ENCODE measurements at regions not wholly inside any gene's neighbourhood (a gene's known extent, or its start where the extent isn't known, plus 50 kb on each side); places are given as distances from the start of the nearest gene placed in this dataset.

- H3K9me3 ChIP-seq (ENCODE audit: control insufficient read depth in 1 of 2, insufficient read depth in 1 of 2, low read depth in 1 of 2, low read length in 2 of 2): no peaks in the 10 kb centered on the region
- no peaks in the 10 kb centered on the region for H3K79me2 ChIP-seq (ENCODE audit: insufficient read depth, low read length)
- no peaks in the 10 kb centered on the region for H3K36me3 ChIP-seq (ENCODE audit: control insufficient read depth in 1 of 2, insufficient read depth in 2 of 2, low read length in 2 of 2)
- ATAC-seq (no peak), DNase-seq (ENCODE audit: low read depth, low spot score) (no peak)
- ChIA-PET RAD21 (ENCODE audit: low non-redundant PET in 1 of 2, low total read pairs in 2 of 2, uncharacterized antibody in 2 of 2, unreplicated experiment in 2 of 2) (no interaction called here), CTCF (no interaction called here), POLR2A (no interaction called here)
- H3K27ac ChIP-seq (ENCODE audit: low read depth, low read length): no peak overlapping the region
- H3K4me2 ChIP-seq (ENCODE audit: low read length): no peak overlapping the region
- H3K27me3 ChIP-seq (ENCODE audit: insufficient read depth, low read length): no peaks in the 10 kb centered on the region
- BruUV-seq (replicated peaks): no TSS peak
- H3K4me3 ChIP-seq (replicated peaks in 1 of 2; ENCODE audit: low read depth in 1 of 2, low read length in 2 of 2): no peak overlapping the region
- no peak for TF ChIP-seq EZH2 (IDR thresholded peaks at IDR 0.05)
- no peak for TF ChIP-seq ZNF274 (IDR thresholded peaks at IDR 0.05; ENCODE audit: low read depth, low read length)
- no peak for TF ChIP-seq SRF (IDR thresholded peaks at IDR 0.05; ENCODE audit: low read depth)
- TF ChIP-seq EGR1 (IDR thresholded peaks at IDR 0.05; ENCODE audit: low read depth): no peak
- TF ChIP-seq ZBTB33 (IDR thresholded peaks at IDR 0.05; ENCODE audit: extremely low read depth, insufficient replicate concordance, low read length): no peak
- no peak overlapping the region for H2AFZ ChIP-seq (ENCODE audit: low read depth, low read length, poor library complexity, severe bottlenecking)
- intact Hi-C loops (cut with micrococcal nuclease): no loop called here
- H3K4me1 ChIP-seq (ENCODE audit: control insufficient read depth in 1 of 2, insufficient read depth in 2 of 2, low read length in 2 of 2): no peaks in the 10 kb centered on the region
- no peaks in the 10 kb centered on the region for H4K20me1 ChIP-seq (ENCODE audit: insufficient read depth)
- no peaks in the 10 kb centered on the region for H3K9me2 ChIP-seq (ENCODE audit: insufficient read depth)
- no peak overlapping the region for H3K9ac ChIP-seq (ENCODE audit: low read length)
These were observed 170.6 kb upstream of the MVB12B start for GRCh38 chr9:126155756-126156664.

GRCh38 chr9:126156898-126157297 lies 169.7 kb upstream of the MVB12B start:
- POLR2A ChIA-PET: no interaction called here
- no peak for TF ChIP-seq CEBPB (IDR thresholded peaks at IDR 0.05; ENCODE audit: low read depth)
- no peak for TF ChIP-seq TCF7L2 (IDR thresholded peaks at IDR 0.05; ENCODE audit: borderline replicate concordance, extremely low read depth, insufficient read depth, insufficient read length)
- no peak for TF ChIP-seq ZBTB33 (IDR thresholded peaks at IDR 0.05; ENCODE audit: extremely low read depth, insufficient replicate concordance, low read length)
- no peak for TF ChIP-seq EZH2phosphoT487 (IDR thresholded peaks at IDR 0.05; ENCODE audit: borderline replicate concordance)
- TF ChIP-seq SRF (IDR thresholded peaks at IDR 0.05; ENCODE audit: low read depth): no peak
- no peak for TF ChIP-seq SP1 (IDR thresholded peaks at IDR 0.05; ENCODE audit: low read depth)
- no peak for TF ChIP-seq RAD21 (IDR thresholded peaks at IDR 0.05; ENCODE audit: low read depth)
- TF ChIP-seq JUND (IDR thresholded peaks at IDR 0.05): no peak
- no peak for TF ChIP-seq CBX3 (IDR thresholded peaks at IDR 0.05; ENCODE audit: low read depth)
- intact Hi-C loops (cut with micrococcal nuclease): no loop called here
- Histone ChIP-seq H3K79me2 (ENCODE audit: insufficient read depth, low read length) (no peaks in the 10 kb centered on the region), H3K27me3 (ENCODE audit: insufficient read depth, low read length) (no peaks in the 10 kb centered on the region), H3K4me3 (replicated peaks in 1 of 2; ENCODE audit: low read depth in 1 of 2, low read length in 2 of 2) (no peak overlapping the region), H3K9me2 (ENCODE audit: insufficient read depth) (no peaks in the 10 kb centered on the region), H4K20me1 (ENCODE audit: insufficient read depth) (no peaks in the 10 kb centered on the region), H3K4me2 (ENCODE audit: low read length) (no peak overlapping the region), H3K9me3 (ENCODE audit: control insufficient read depth in 1 of 2, insufficient read depth in 1 of 2, low read depth in 1 of 2, low read length in 2 of 2) (no peaks in the 10 kb centered on the region), H2AFZ (ENCODE audit: low read depth, low read length, poor library complexity, severe bottlenecking) (no peak overlapping the region), H3K27ac (ENCODE audit: low read depth, low read length) (no peak overlapping the region), H3K36me3 (ENCODE audit: control insufficient read depth in 1 of 2, insufficient read depth in 2 of 2, low read length in 2 of 2) (no peaks in the 10 kb centered on the region), H3K9ac (ENCODE audit: low read length) (no peak overlapping the region), H3K4me1 (ENCODE audit: control insufficient read depth in 1 of 2, insufficient read depth in 2 of 2, low read length in 2 of 2) (no peaks in the 10 kb centered on the region)
- no peak for ATAC-seq
- BruUV-seq (replicated peaks): no TSS peak
- no peak for DNase-seq (ENCODE audit: low read depth, low spot score)
- CTCF ChIA-PET: no interaction called here
- RAD21 ChIA-PET (ENCODE audit: low non-redundant PET in 1 of 2, low total read pairs in 2 of 2, uncharacterized antibody in 2 of 2, unreplicated experiment in 2 of 2): no interaction called here

Measured in HCT116 (cell line).